ENCODE measurements at regions not wholly inside any gene's neighbourhood (a gene's known extent, or its start where the extent isn't known, plus 50 kb on each side); places are given as distances from the start of the nearest gene placed in this dataset.

GRCh38 chr2:106735807-106736206, 150.2 kb downstream of the ST6GAL2 start:
- TF ChIP-seq CTCF (IDR thresholded peaks at IDR 0.05), result no peak
- Histone ChIP-seq H3K9me3 (peaks cover 0 to 13% of the 10 kb centered on the region in 2 donors), H3K36me3 (no peaks in the 10 kb centered on the region), H3K4me3 (no peak overlapping the region), H3K27me3 (no peaks in the 10 kb centered on the region), H3K4me1 (no peaks in the 10 kb centered on the region), H3K27ac (no peak overlapping the region)
- DNase-seq (ENCODE audit: low spot score), result no peak

DNA sequence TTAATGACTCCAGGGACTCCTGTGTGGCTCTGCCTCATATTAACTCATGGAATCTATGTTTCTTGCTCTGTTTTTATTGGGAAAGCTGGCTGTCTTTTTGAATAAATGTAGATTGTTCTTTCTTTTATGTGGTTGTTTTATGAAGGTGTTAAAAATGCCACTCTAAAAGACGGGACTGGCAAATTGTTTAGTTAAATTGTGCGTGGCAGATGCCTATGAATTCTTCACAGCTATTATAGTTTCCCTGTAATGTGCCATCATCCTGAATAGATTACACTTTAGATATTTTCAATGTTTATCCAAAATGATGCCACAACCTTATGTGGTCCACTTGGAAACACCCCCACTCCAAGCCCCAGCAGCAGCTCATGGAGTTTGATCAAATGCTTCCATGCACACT, 149.7 kb downstream of the ST6GAL2 start:
- no peaks in the 10 kb centered on the region for H3K27me3 ChIP-seq

DNA sequence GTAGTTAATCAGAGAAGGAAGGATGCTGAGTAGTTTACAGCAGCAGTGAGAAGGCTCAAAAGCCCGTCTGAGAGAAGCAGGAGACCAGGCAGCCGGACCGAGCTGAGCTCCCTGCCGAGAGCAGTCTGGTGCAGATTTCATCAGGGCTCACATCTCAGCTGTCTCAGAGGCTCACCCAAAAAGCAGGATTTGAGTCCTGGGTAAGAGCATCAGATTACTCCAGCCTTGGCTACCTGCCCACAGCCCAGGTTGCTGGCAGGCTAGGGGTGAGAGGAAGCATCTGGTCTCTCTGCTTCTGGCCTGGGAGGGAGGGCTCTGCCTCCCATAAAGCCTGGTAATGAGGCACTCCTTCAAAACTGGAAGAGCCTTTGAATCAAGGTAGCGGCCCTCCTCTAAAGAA, 140.5 kb downstream of the ST6GAL2 start:
- H3K27ac ChIP-seq, result no peak overlapping the region
- H3K4me3 ChIP-seq, result no peak overlapping the region
- DNase-seq (ENCODE audit: low spot score), result no peak
- TF ChIP-seq CTCF (IDR thresholded peaks at IDR 0.05), result no peak
- no peaks in the 10 kb centered on the region for H3K27me3 ChIP-seq
- H3K9me3 ChIP-seq, result peaks cover 0 to 13% of the 10 kb centered on the region in 2 donors
- no peaks in the 10 kb centered on the region for H3K36me3 ChIP-seq
- H3K4me1 ChIP-seq, result no peaks in the 10 kb centered on the region

More for the DNA sequence above, 149.7 kb downstream of the ST6GAL2 start:
- Histone ChIP-seq H3K9me3 (peaks cover 0 to 17% of the 10 kb centered on the region in 2 donors), H3K36me3 (no peaks in the 10 kb centered on the region), H3K27ac (no peak overlapping the region), H3K4me3 (no peak overlapping the region), H3K4me1 (no peaks in the 10 kb centered on the region)
- DNase-seq (ENCODE audit: low spot score), result no peak
- no peak for TF ChIP-seq CTCF (IDR thresholded peaks at IDR 0.05)

GRCh38 chr2:106749823-106750222, 136.1 kb downstream of the ST6GAL2 start:
- no peak for DNase-seq (ENCODE audit: low spot score)
- TF ChIP-seq CTCF (IDR thresholded peaks at IDR 0.05), result no peak
- H3K4me1 ChIP-seq, result no peaks in the 10 kb centered on the region
- no peak overlapping the region for H3K4me3 ChIP-seq
- no peaks in the 10 kb centered on the region for H3K36me3 ChIP-seq
- H3K27ac ChIP-seq, result no peak overlapping the region
- H3K9me3 ChIP-seq, result no peaks in the 10 kb centered on the region
- H3K27me3 ChIP-seq, result no peaks in the 10 kb centered on the region
